Activated CD4-positive, alpha-beta memory T cell treated with anti-CD3 and anti-CD28 coated beads for 36 hours (primary cell): ENCODE measurements at regions not wholly inside any gene's neighbourhood (a gene's known extent, or its start where the extent isn't known, plus 50 kb on each side); places are given as distances from the start of the nearest gene placed in this dataset.

Experiments
- CTCF ChIA-PET: fragments of 350-600 bp; sonication (Branson Sonifier 250); formaldehyde crosslinking; loops from one replicate; lab custom pipeline; 2021; ENCODE audit warnings: antibody characterized with exemption, inconsistent platforms; lab: Charles Lee
- POLR2A ChIA-PET: fragments of 350-600 bp; sonication (Branson Sonifier 250); formaldehyde crosslinking; loops from one replicate; lab custom pipeline; 2021; ENCODE audit warnings: antibody characterized with exemption; lab: Charles Lee
- DNase-seq: peaks from one replicate; pipeline ENCODE4 v3.0.0-alpha.2; 2020
- H3K27ac Mint-ChIP-seq: one replicate; pipeline ENCODE4 v1.8.0; 2021; ENCODE audit warnings: mixed read lengths
- H3K27me3 Mint-ChIP-seq: one replicate; pipeline ENCODE4 v1.8.0; 2021; ENCODE audit warnings: mixed read lengths
- H3K36me3 Mint-ChIP-seq: one replicate; pipeline ENCODE4 v1.8.0; 2021; ENCODE audit warnings: mixed read lengths
- H3K4me1 Mint-ChIP-seq: one replicate; pipeline ENCODE4 v1.8.0; 2021; ENCODE audit warnings: low read depth, mixed read lengths
- H3K4me3 Mint-ChIP-seq: one replicate; pipeline ENCODE4 v1.8.0; 2021; ENCODE audit warnings: mild to moderate bottlenecking, mixed read lengths
- H3K9me3 Mint-ChIP-seq: one replicate; pipeline ENCODE4 v1.8.0; 2021; ENCODE audit warnings: mixed read lengths
- intact Hi-C: fragments of 100-400 bp; cut with micrococcal nuclease; formaldehyde crosslinking; loops from one replicate; pipeline ENCODE4 v1.15.1; 2023

DNA sequence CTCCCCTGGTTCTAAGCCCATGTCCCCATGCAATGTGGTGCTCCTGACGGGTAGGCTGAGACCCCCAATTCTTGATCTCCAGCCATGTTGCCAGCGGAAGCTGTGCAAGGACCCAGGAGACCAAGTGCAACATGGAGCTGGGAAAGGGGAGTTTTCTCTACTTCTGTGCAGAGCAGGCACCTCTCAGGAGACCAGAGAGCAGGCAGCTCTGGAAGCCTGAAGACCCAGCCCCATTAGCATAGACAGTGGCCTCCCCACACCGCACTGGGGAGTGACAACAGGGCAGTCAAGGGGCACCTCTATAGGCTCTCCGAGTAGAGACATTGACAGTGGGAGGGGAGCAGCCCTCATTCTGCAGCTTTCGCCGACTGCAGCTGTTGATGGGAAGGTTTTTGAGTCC lies 410.2 kb downstream of the MATN1 start:
- POLR2A ChIA-PET: no interaction called here
- intact Hi-C loops: no loop called here
- CTCF ChIA-PET: no interaction called here

DNA sequence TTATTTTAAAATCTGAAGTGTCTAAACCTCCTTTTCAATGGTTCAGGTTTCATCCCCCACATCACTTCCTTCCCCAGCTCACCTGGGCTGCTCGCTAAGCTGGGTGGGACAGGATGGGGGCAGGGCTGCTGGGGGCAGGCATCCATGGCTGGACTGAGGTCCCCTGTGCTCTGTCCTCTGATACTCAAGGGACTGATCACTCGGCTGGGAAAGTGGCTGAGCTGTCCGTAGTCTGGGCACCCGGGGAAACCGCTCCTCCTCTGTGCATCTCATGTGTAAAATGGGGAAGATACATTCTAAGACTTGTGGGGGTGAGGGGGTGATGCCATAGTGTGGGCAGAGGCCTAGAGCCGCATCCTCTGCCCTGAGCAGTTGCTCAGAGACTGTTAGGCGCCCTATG lies 411.2 kb downstream of the MATN1 start:
- POLR2A ChIA-PET: no interaction called here
- no peak for DNase-seq
- Mint-ChIP-seq H3K27ac (no peak overlapping the region), H3K4me3 (no peak overlapping the region), H3K9me3 (no peaks in the 10 kb centered on the region), H3K4me1 (no peaks in the 10 kb centered on the region), H3K27me3 (peaks cover 16% of the 10 kb centered on the region), H3K36me3 (no peaks in the 10 kb centered on the region)
- intact Hi-C loops: no loop called here
- CTCF ChIA-PET: no interaction called here

More for the DNA sequence above, 410.2 kb downstream of the MATN1 start:
- Mint-ChIP-seq H3K27ac (no peak overlapping the region), H3K27me3 (peaks cover 14% of the 10 kb centered on the region), H3K9me3 (no peaks in the 10 kb centered on the region), H3K4me3 (no peak overlapping the region), H3K36me3 (no peaks in the 10 kb centered on the region), H3K4me1 (no peaks in the 10 kb centered on the region)
- no peak for DNase-seq

DNA sequence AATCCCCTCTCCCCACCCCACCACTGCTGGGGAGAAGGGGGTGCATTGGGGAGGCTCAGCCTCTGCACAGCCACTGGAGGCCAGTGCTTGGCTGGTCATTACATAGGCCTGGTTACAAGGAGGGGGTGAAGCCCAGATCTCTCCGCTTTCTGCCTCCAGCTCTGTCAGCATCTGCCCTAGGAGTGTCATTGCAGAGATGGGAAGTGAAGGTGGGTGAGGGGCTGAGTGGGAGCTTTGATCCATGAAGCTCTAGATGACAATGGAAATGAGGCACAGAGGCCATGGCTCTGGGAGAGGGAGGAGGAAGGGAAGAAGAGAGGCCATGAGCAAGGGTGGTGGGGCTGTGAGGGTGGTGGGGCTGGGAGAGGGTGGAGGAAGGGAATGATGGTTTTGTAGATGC lies 411.6 kb downstream of the MATN1 start:
- POLR2A ChIA-PET: no interaction called here
- intact Hi-C loops: no loop called here
- DNase-seq: no peak
- H3K4me1 Mint-ChIP-seq: no peaks in the 10 kb centered on the region
- no peak overlapping the region for H3K4me3 Mint-ChIP-seq
- H3K36me3 Mint-ChIP-seq: no peaks in the 10 kb centered on the region
- H3K27ac Mint-ChIP-seq: no peak overlapping the region
- no peaks in the 10 kb centered on the region for H3K9me3 Mint-ChIP-seq
- CTCF ChIA-PET: no interaction called here
- peaks cover 16% of the 10 kb centered on the region for H3K27me3 Mint-ChIP-seq

DNA sequence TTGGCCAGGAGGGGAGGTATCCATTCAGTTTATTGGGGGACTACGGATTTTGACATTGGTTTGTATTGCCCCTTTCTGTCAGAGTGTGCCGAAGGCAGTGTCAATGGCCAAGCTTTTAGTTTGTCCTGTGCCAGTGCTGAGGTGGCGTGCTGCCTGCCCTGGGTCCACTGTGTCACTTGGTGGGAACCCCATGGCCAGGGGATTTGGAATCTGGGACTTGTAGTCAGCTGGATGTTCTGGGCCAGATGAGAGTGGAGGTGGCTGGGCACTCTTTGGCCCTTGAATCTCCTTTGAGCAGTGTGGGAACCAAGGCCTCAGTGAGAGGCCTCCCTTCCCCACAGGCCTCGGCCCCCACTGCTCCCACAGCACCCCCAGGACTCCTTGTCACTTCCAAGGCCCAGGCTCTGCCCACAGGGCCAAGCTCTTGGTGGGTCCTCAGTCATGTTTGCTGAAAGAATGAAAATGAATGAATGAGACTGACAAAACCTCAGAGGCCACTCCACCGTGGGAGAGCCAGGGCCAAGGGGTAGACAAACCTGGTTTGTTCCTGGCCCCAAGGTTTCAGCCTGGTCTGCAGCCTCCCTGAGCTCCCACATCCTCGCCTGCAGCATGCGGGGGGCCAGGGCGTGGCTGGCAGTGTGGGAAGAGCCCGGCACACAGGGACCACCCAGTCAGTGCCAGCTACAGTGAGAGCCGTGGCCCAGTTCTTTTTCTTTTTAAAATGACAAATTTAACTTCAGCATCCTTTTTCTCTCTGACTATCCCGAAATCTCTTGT lies 412.2 kb downstream of the MATN1 start:
- no peaks in the 10 kb centered on the region for H3K9me3 Mint-ChIP-seq
- H3K4me1 Mint-ChIP-seq: no peaks in the 10 kb centered on the region
- peaks cover 16% of the 10 kb centered on the region for H3K27me3 Mint-ChIP-seq
- ChIA-PET POLR2A (no interaction called here), CTCF (no interaction called here)
- H3K36me3 Mint-ChIP-seq: no peaks in the 10 kb centered on the region
- no peak overlapping the region for H3K27ac Mint-ChIP-seq
- intact Hi-C loops: no loop called here
- H3K4me3 Mint-ChIP-seq: no peak overlapping the region
- DNase-seq: no peak

DNA sequence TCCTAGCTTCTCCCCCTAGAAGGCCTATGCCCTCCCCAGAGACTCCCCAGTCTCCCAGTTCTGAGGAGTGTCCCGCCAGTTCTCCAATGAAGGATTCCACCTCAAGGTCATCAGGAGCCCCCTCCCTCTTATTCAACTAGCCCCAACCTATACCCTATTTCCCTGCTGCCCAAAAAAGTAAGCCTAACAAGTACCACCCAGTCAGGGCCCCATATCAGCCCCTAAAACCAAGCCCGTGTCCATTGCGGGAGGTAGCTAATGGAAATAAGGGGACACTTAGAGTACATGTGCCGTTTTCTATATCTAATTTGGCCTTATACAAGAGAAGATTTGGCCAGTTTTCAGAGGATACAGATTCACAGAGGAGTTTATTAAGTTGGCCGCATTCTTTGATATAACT lies 416.2 kb downstream of the MATN1 start:
- H3K4me3 Mint-ChIP-seq: no peak overlapping the region
- H3K36me3 Mint-ChIP-seq: no peaks in the 10 kb centered on the region
- DNase-seq: no peak
- H3K9me3 Mint-ChIP-seq: no peaks in the 10 kb centered on the region
- intact Hi-C loops: no loop called here
- H3K27ac Mint-ChIP-seq: no peak overlapping the region
- H3K27me3 Mint-ChIP-seq: peaks cover 10% of the 10 kb centered on the region
- CTCF ChIA-PET: no interaction called here
- no peaks in the 10 kb centered on the region for H3K4me1 Mint-ChIP-seq
- POLR2A ChIA-PET: no interaction called here

DNA sequence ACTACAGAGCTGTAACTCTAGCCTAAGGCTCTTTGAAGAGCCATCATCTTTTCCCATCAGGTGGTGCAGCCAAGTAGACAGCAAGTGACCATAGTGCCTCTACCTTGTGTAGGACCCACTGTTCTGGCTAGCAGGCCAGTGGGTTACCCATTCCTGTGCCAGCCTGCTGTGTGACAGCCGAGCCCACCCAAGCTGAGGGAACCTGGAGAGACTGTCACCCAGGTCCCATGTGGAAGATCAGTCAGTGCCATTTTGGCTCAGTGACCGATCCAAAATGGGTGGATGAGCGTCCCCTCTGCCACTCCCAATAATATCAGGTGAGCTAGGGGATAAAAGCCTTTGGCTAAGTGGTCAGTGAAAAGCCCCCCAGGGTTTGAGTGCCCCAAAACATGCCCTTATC lies 417.9 kb downstream of the MATN1 start:
- no peak overlapping the region for H3K4me3 Mint-ChIP-seq
- no peak for DNase-seq
- ChIA-PET POLR2A (interaction anchor here (0.7 kb wide), 1 partner anchor 55 kb away, joined by 3 read pairs; no protein-coding TSS in a partner anchor), CTCF (no interaction called here)
- no peak overlapping the region for H3K27ac Mint-ChIP-seq
- H3K36me3 Mint-ChIP-seq: no peaks in the 10 kb centered on the region
- intact Hi-C loops: no loop called here
- no peaks in the 10 kb centered on the region for H3K9me3 Mint-ChIP-seq
- H3K4me1 Mint-ChIP-seq: no peaks in the 10 kb centered on the region
- peaks cover 7% of the 10 kb centered on the region for H3K27me3 Mint-ChIP-seq

DNA sequence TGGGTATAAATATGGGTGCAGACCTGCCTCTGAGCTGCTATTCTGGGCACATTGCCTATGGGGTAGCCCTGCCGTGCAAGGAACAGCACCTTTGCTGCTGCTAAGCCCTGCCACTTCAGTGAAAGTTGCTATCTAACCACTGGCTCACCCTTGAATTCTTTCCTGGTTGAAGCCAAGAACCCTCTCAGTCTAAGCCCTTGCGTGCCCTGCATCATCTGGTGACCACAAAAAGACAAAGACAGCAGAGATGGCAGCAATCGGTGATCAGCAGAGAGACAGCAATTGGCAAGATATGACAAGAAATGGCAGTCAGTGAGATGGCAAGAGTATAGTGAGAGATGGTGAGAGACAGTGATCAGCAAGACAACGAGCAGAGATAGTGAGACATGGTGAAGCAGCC lies 418.3 kb downstream of the MATN1 start:
- Mint-ChIP-seq H3K27ac (no peak overlapping the region), H3K36me3 (no peaks in the 10 kb centered on the region), H3K4me1 (no peaks in the 10 kb centered on the region), H3K9me3 (no peaks in the 10 kb centered on the region), H3K27me3 (peaks cover 11% of the 10 kb centered on the region), H3K4me3 (no peak overlapping the region)
- intact Hi-C loops: no loop called here
- POLR2A ChIA-PET: interaction anchor here (0.7 kb wide), 1 partner anchor 55 kb away, joined by 3 read pairs; no protein-coding TSS in a partner anchor
- DNase-seq: no peak
- CTCF ChIA-PET: no interaction called here

DNA sequence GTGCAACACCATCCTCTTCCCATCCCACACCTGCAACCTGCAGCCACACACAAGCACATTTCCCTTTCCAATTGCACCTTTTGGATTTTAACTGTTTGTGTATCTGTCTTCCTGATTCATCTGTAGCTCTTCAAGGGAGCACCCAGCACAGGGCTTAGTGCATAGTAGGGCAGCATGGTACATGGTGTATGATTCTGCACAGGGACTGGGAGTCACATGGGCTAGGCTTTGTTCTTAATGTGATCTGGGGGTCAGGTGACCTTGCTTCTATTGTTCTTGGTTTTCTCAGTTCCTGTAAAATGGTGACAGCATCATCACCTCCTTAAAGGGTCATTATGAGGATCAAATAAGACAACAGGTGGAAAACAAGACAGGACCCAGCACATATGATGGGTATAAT lies 419.3 kb downstream of the MATN1 start:
- H3K27ac Mint-ChIP-seq: no peak overlapping the region
- H3K36me3 Mint-ChIP-seq: no peaks in the 10 kb centered on the region
- DNase-seq: no peak
- POLR2A ChIA-PET: no interaction called here
- peaks cover 15% of the 10 kb centered on the region for H3K27me3 Mint-ChIP-seq
- CTCF ChIA-PET: no interaction called here
- no peaks in the 10 kb centered on the region for H3K9me3 Mint-ChIP-seq
- intact Hi-C loops: no loop called here
- H3K4me3 Mint-ChIP-seq: no peak overlapping the region
- no peaks in the 10 kb centered on the region for H3K4me1 Mint-ChIP-seq

DNA sequence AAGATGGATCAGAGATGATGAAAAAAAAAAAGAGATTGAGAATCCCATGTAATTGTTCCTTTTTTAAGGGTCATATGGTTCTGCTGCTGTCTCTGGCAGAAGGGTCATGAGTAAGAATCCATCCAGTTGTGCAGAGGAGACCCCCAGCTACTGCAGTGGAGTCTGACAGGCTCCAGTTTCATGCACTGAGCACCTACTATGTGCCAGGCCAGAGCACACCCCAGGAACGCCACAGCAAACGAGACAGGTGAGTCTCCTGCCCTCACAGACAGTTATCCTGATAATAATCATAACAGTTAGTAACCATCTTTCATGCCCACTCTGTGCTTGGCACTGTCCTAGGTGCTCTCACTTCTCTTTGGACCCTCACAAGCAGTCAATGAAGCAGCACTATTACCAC lies 420.0 kb downstream of the MATN1 start:
- H3K36me3 Mint-ChIP-seq: no peaks in the 10 kb centered on the region
- intact Hi-C loops: no loop called here
- H3K27me3 Mint-ChIP-seq: peaks cover 15% of the 10 kb centered on the region
- H3K27ac Mint-ChIP-seq: no peak overlapping the region
- POLR2A ChIA-PET: no interaction called here
- H3K4me3 Mint-ChIP-seq: no peak overlapping the region
- CTCF ChIA-PET: no interaction called here
- H3K9me3 Mint-ChIP-seq: no peaks in the 10 kb centered on the region
- DNase-seq: no peak
- no peaks in the 10 kb centered on the region for H3K4me1 Mint-ChIP-seq

DNA sequence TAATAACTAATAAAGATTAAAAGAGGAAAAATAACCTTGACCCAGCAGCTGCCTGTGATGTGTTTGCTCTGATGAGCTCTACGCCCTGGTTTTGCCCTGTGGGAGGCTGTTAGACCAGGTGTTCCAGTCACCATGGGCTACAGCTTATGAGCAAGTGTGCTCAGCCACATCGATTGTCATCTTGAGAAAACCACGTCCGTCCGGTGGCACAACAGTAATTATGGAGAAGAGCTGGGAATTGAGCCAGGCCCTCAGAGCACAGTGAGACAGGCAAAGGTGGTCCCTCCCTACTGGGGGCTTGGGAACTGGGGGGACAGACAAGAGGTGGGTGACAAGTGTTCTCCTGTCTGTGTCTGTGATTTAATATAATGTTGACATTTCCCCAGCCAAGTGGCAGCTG lies 420.5 kb downstream of the MATN1 start:
- H3K27me3 Mint-ChIP-seq: peaks cover 16% of the 10 kb centered on the region
- intact Hi-C loops: no loop called here
- no peak overlapping the region for H3K4me3 Mint-ChIP-seq
- H3K36me3 Mint-ChIP-seq: no peaks in the 10 kb centered on the region
- ChIA-PET CTCF (no interaction called here), POLR2A (no interaction called here)
- H3K27ac Mint-ChIP-seq: no peak overlapping the region
- peaks cover under 1% of the 10 kb centered on the region for H3K9me3 Mint-ChIP-seq
- no peak for DNase-seq
- no peaks in the 10 kb centered on the region for H3K4me1 Mint-ChIP-seq

DNA sequence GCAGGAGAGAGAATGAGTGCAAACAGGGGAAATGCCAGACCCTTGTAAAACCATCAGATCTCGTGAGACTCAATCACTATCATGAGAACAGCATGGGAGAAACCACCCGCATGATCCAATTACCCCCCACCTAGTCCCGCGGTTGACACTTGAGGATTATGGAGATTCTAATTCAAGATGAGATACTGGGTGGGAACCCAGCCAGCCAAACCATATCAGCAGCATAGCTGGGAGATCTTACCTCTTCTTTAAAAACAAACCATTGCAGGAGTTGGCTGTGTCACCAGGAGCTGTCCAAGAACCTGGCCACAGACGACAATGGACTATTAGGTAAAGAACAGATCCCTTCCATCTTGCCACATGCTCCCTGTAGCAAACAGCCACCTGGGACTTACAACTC lies 422.7 kb downstream of the MATN1 start:
- CTCF ChIA-PET: no interaction called here
- intact Hi-C loops: no loop called here
- Mint-ChIP-seq H3K9me3 (peaks cover 3% of the 10 kb centered on the region), H3K4me3 (no peak overlapping the region), H3K27ac (no peak overlapping the region), H3K27me3 (peaks cover 22% of the 10 kb centered on the region), H3K36me3 (peaks cover 2% of the 10 kb centered on the region), H3K4me1 (no peaks in the 10 kb centered on the region)
- POLR2A ChIA-PET: no interaction called here
- DNase-seq: no peak

DNA sequence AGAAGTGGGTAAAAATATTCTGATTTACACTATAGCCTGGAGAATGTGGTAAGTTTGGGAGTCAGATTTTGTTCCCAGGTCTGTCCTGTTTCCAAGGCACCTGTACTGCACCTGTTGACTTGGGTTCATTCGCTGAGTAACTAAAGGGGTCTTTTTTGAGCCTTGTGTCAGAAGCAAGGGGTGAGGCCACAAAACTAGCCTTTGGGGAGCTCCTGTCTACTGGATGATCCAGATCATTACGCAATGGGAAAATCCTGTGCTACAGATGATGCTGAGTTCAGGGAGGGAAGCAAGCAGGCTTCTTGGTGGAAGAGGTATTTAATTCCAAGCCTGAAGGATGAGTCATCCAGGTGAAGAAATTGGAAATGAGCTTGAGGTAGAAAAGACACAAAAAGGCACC lies 424.0 kb downstream of the MATN1 start:
- Mint-ChIP-seq H3K4me3 (no peak overlapping the region), H3K27ac (no peak overlapping the region), H3K9me3 (peaks cover 3% of the 10 kb centered on the region), H3K36me3 (peaks cover 2% of the 10 kb centered on the region), H3K4me1 (no peaks in the 10 kb centered on the region), H3K27me3 (peaks cover 24% of the 10 kb centered on the region)
- POLR2A ChIA-PET: no interaction called here
- CTCF ChIA-PET: no interaction called here
- intact Hi-C loops: no loop called here
- DNase-seq: no peak

DNA sequence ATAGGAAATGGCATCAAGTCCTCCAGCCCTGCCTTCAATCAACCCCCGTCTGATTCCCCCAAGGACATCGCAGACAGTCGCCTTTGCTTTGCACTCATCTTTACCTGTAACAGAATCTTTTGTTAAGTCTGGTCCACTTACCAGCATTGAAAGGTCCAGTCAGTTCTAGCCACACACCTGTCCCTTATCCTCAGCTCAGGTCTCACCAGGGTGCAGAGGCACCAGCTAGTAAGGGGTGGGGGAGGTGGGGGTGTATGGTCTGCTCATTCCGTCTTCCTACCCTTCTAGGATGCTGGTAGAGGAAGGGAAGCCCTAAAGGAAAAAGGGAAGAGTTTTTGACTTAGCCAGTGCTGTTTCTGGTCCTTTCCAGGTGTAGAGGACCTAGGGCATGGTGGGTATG lies 427.7 kb downstream of the MATN1 start:
- CTCF ChIA-PET: no interaction called here
- no peak overlapping the region for H3K27ac Mint-ChIP-seq
- H3K36me3 Mint-ChIP-seq: peaks cover 2% of the 10 kb centered on the region

More for the DNA sequence above, 427.7 kb downstream of the MATN1 start:
- H3K27me3 Mint-ChIP-seq: peaks cover 35% of the 10 kb centered on the region
- H3K4me1 Mint-ChIP-seq: no peaks in the 10 kb centered on the region
- intact Hi-C loops: no loop called here
- H3K9me3 Mint-ChIP-seq: peaks cover 3% of the 10 kb centered on the region
- POLR2A ChIA-PET: no interaction called here
- no peak overlapping the region for H3K4me3 Mint-ChIP-seq
- no peak for DNase-seq
